K562 (cell line): ENCODE measurements at regions not wholly inside any gene's neighbourhood (a gene's known extent, or its start where the extent isn't known, plus 50 kb on each side); places are given as distances from the start of the nearest gene placed in this dataset.

Experiments used
- ATAC-seq: fragments of 200-7000 bp; cut with Tn5 transposase; 3 replicates; pipeline ENCODE4 v1.9.1; 2020; ENCODE audit warnings: moderate library complexity
- BruUV-seq: library from RNA; stranded (reverse); fragments of 400-500 nt; replicated peaks from 2 replicates; lab custom pipeline; 2021; lab: Mats Ljungman, UMichigan
- CTCF ChIA-PET: fragments of 300-600 bp; formaldehyde crosslinking; extraction: SDS; loops from one replicate; lab custom pipeline; 2021; ENCODE audit warnings: low intra/inter-chr PET ratio; lab: Yijun Ruan, JAX
- POLR2A ChIA-PET: fragments of 300-600, 350-650 bp; sonication (Branson Sonifier 250); formaldehyde crosslinking; extraction: SDS; loops from one replicate; lab custom pipeline; 2021; ENCODE audit warnings: antibody characterized with exemption, inconsistent platforms; lab: Yijun Ruan, JAX
- DNase-seq, 4 experiments: peaks; one replicate each; pipeline versions ENCODE4 v3.0.0 to v3.0.0-alpha.2; 2011 to 2018; ENCODE audit warnings: low spot score in 3 of 4, mixed read lengths in 3 of 4; ENCODE audit errors: extremely low read depth in 1 of 4
- FAIRE-seq: peaks from 2 replicates; lab custom pipeline; 2011; peaks lifted over from hg19 to GRCh38; lab: Jason Lieb, UNC
- H2AFZ ChIP-seq: 2 replicates; pipeline ENCODE4 v1.6.0; 2011; ENCODE audit warnings: low read depth, low read length, control low read depth, inconsistent platforms
- H3K27ac ChIP-seq: fragments of 200-600 bp; 3 replicates; pipeline ENCODE4 v1.8.0; 2011; ENCODE audit warnings: low read depth, mild to moderate bottlenecking, control low read depth, inconsistent platforms, low read length, moderate library complexity, mixed read lengths; ENCODE audit errors: extremely low read depth
- H3K27me3 ChIP-seq, 2 experiments: fragments of 300-600 bp in 1 of 2; 2 replicates in 1 of 2; 3 replicates in 1 of 2; pipeline versions ENCODE4 v1.6.0 to v1.8.0; 2011; ENCODE audit warnings: inconsistent platforms in 2 of 2, low read length in 2 of 2, mild to moderate bottlenecking in 1 of 2, mixed read lengths in 1 of 2, moderate library complexity in 1 of 2; ENCODE audit not compliant: control insufficient read depth in 2 of 2, insufficient read depth in 2 of 2
- H3K36me3 ChIP-seq: fragments of 300-600 bp; 3 replicates; pipeline ENCODE4 v1.8.0; 2011; ENCODE audit warnings: mild to moderate bottlenecking, low read length, inconsistent platforms; ENCODE audit not compliant: control insufficient read depth, insufficient read depth
- H3K4me1 ChIP-seq, 2 experiments: fragments of 200-600 bp in 1 of 2; replicated peaks in 1 of 2; 2 replicates in 1 of 2; 3 replicates in 1 of 2; pipeline versions ENCODE4 v1.5.1 to v1.8.0; 2011; ENCODE audit warnings: inconsistent platforms in 2 of 2, low read length in 2 of 2, mild to moderate bottlenecking in 1 of 2, mixed read lengths in 1 of 2, moderate library complexity in 1 of 2; ENCODE audit not compliant: control insufficient read depth in 2 of 2, insufficient read depth in 2 of 2
- H3K4me2 ChIP-seq: 2 replicates; pipeline ENCODE4 v1.6.1; 2011; ENCODE audit warnings: low read length, control low read depth, inconsistent platforms, mixed read lengths; ENCODE audit not compliant: insufficient read depth
- H3K4me3 ChIP-seq: fragments of 200-600 bp; sonication (generic), shearing (Covaris generic); 2 replicates; pipeline ENCODE4 v1.5.1; 2016; ENCODE audit warnings: control low read depth, inconsistent platforms
- H3K79me2 ChIP-seq: fragments of 200-600 bp; 3 replicates; pipeline ENCODE4 v1.8.0; 2011; ENCODE audit warnings: low read length, inconsistent platforms; ENCODE audit not compliant: control insufficient read depth, insufficient read depth
- H3K9ac ChIP-seq, 2 experiments: 2 replicates each; pipeline versions ENCODE4 v1.6.0 to v1.6.1; 2011; ENCODE audit warnings: low read depth in 2 of 2, low read length in 2 of 2, control low read depth in 1 of 2, inconsistent platforms in 1 of 2, mild to moderate bottlenecking in 1 of 2, mixed read lengths in 1 of 2; ENCODE audit not compliant: insufficient read depth in 1 of 2
- H3K9me1 ChIP-seq: one replicate; pipeline ENCODE4 v1.6.0; 2011; ENCODE audit warnings: inconsistent platforms, mild to moderate bottlenecking, low read length, moderate library complexity; ENCODE audit not compliant: control insufficient read depth, insufficient read depth
- H3K9me3 ChIP-seq: replicated peaks from 2 replicates; pipeline ENCODE4 v1.5.1; 2011; ENCODE audit warnings: low read depth, low read length, inconsistent platforms; ENCODE audit not compliant: control insufficient read depth, insufficient read depth
- H4K20me1 ChIP-seq: replicated peaks from 2 replicates; pipeline ENCODE4 v1.6.1; 2011; ENCODE audit warnings: low read length, inconsistent platforms, mixed read lengths; ENCODE audit not compliant: control insufficient read depth, insufficient read depth
- CBFA2T3 ChIP-seq: fragments of 450-650 bp; IDR thresholded peaks from 2 replicates; pipeline ENCODE4 v1.6.1; 2017
- CTBP1 ChIP-seq: fragments of 450-650 bp; IDR thresholded peaks from 2 replicates; pipeline ENCODE4 v1.6.1; 2016; ENCODE audit warnings: borderline replicate concordance
- FOXA3 ChIP-seq, 2 experiments: fragments of 450-650 bp in 1 of 2; sonication (generic) in 1 of 2; formaldehyde crosslinking; IDR thresholded peaks in 1 of 2; conservative IDR thresholded peaks in 1 of 2; 2 replicates each; pipeline versions ENCODE4 v1.4.0 to v1.8.0; 2020 to 2022; ENCODE audit warnings: mild to moderate bottlenecking in 2 of 2, missing genetic modification reagents in 1 of 2
- GTF2E2 ChIP-seq: fragments of 200-800 bp; sonication (Bioruptor generic); IDR thresholded peaks from 2 replicates; pipeline ENCODE4 v1.6.1; 2016; ENCODE audit warnings: missing genetic modification characterization, missing compliant biosample characterization
- KDM5B ChIP-seq: fragments of 200-600 bp; sonication (generic); IDR thresholded peaks from 2 replicates; pipeline ENCODE4 v1.6.1; 2012; ENCODE audit warnings: low read depth, mild to moderate bottlenecking, moderate library complexity, low read length, control low read depth, inconsistent platforms; ENCODE audit not compliant: insufficient replicate concordance
- NFXL1 ChIP-seq: fragments of 450-650 bp; formaldehyde crosslinking; IDR thresholded peaks from 2 replicates; pipeline ENCODE4 v1.4.0; 2021; ENCODE audit warnings: mild to moderate bottlenecking
- RBM25 ChIP-seq: fragments of 200-400 bp; formaldehyde crosslinking; IDR thresholded peaks from 2 replicates; pipeline ENCODE4 v1.6.1; 2018; ENCODE audit warnings: low read length, low read depth, moderate library complexity; ENCODE audit not compliant: severe bottlenecking
- TAF7 ChIP-seq: fragments of 450-650 bp; IDR thresholded peaks from 2 replicates; pipeline ENCODE4 v1.6.1; 2016; ENCODE audit warnings: missing genetic modification characterization, missing compliant biosample characterization
- TBP ChIP-seq: optimal IDR thresholded peaks from 2 replicates; pipeline ENCODE3; 2011; ENCODE audit warnings: low read depth, low read length, improper control_type of control experiment
- WGBS: fragments of 100-300 bp; shearing (Covaris generic); methylation state at CpG from one replicate; pipeline ENCODE4 v1.1.6; 2016; ENCODE audit warnings: low coverage, mixed read lengths; ENCODE audit not compliant: insufficient coverage; ENCODE audit errors: missing lambda C conversion rate; 5-methylcytosine and 5-hydroxymethylcytosine counted together
- in situ Hi-C: fragments of 300-500 bp; cut with MboI; formaldehyde crosslinking; loops from 4 replicates; pipeline ENCODE4 v1.15.0; 2018; ENCODE audit warnings: inconsistent platforms, mixed read lengths
- intact Hi-C: fragments of 100-400 bp; cut with micrococcal nuclease; formaldehyde crosslinking; loops from 2 replicates; pipeline ENCODE4 v1.14.2; 2022
- TF ChIP-seq, protein P1 (sequence below): fragments of 150-350 bp; IDR thresholded peaks from 2 replicates; pipeline ENCODE4 v1.6.1; 2014; ENCODE audit warnings: low read depth, mild to moderate bottlenecking, low read length, borderline replicate concordance
- TF ChIP-seq, protein P2 (sequence below): sonication (generic); IDR thresholded peaks from 2 replicates; pipeline ENCODE4 v1.6.1; 2016
- TF ChIP-seq, protein P3 (sequence below): fragments of 250-450 bp; sonication (Bioruptor Pico); IDR thresholded peaks from 2 replicates; pipeline ENCODE4 v1.4.0; 2020; ENCODE audit warnings: mild to moderate bottlenecking, moderate library complexity, borderline replicate concordance
- TF ChIP-seq, protein P4 (sequence below): fragments of 250-450 bp; sonication (Bioruptor Pico); IDR thresholded peaks from 2 replicates; pipeline ENCODE4 v1.4.0; 2020
- TF ChIP-seq, protein P5 (sequence below): fragments of 450-650 bp; formaldehyde crosslinking; IDR thresholded peaks from 2 replicates; pipeline ENCODE4 v1.4.0; 2020; ENCODE audit warnings: mild to moderate bottlenecking, moderate library complexity

DNA sequence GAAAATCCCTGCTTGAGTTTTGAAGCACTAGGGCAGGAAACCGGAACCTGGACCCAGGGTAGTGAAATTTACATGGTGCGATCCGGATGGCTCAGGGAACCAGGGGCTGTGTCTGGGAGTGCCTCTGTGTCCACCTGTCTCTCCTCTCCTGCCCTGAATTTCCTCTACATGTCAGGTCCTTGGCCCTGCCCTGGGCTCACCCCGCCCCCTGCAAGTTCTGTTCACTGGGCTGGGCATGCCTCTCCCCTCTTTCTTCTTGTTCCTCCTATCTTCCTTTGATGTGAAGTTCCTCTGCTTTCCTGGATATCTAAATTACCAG lies 435.9 kb upstream of the RBMS3 start:
- POLR2A ChIA-PET = interaction anchor here (0.6 kb wide), 1 partner anchor 476 kb away, joined by 3 read pairs; no protein-coding TSS in a partner anchor
- Histone ChIP-seq H3K9me3 (no peaks in the 10 kb centered on the region), H3K79me2 (no peaks in the 10 kb centered on the region), H3K4me1 (no peaks in the 10 kb centered on the region), H3K4me3 (no peak overlapping the region), H4K20me1 (no peaks in the 10 kb centered on the region), H3K9me1 (no peaks in the 10 kb centered on the region), H3K4me2 (no peak overlapping the region), H2AFZ (no peak overlapping the region), H3K36me3 (no peaks in the 10 kb centered on the region), H3K9ac (no peak overlapping the region), H3K27me3 (no peaks in the 10 kb centered on the region), H3K27ac (no peak overlapping the region)
- CTCF ChIA-PET = no interaction called here
- FAIRE-seq = no peak
- no TSS peak for BruUV-seq
- ATAC-seq = no peak
- DNase-seq = no peak
- intact Hi-C loops (no loop called here), in situ Hi-C loops (no loop called here)
- WGBS = 0% methylated on average over 4 of the region's 4 CpGs
- TF ChIP-seq CTBP1 = no peak
- TF ChIP-seq, protein P1, sequence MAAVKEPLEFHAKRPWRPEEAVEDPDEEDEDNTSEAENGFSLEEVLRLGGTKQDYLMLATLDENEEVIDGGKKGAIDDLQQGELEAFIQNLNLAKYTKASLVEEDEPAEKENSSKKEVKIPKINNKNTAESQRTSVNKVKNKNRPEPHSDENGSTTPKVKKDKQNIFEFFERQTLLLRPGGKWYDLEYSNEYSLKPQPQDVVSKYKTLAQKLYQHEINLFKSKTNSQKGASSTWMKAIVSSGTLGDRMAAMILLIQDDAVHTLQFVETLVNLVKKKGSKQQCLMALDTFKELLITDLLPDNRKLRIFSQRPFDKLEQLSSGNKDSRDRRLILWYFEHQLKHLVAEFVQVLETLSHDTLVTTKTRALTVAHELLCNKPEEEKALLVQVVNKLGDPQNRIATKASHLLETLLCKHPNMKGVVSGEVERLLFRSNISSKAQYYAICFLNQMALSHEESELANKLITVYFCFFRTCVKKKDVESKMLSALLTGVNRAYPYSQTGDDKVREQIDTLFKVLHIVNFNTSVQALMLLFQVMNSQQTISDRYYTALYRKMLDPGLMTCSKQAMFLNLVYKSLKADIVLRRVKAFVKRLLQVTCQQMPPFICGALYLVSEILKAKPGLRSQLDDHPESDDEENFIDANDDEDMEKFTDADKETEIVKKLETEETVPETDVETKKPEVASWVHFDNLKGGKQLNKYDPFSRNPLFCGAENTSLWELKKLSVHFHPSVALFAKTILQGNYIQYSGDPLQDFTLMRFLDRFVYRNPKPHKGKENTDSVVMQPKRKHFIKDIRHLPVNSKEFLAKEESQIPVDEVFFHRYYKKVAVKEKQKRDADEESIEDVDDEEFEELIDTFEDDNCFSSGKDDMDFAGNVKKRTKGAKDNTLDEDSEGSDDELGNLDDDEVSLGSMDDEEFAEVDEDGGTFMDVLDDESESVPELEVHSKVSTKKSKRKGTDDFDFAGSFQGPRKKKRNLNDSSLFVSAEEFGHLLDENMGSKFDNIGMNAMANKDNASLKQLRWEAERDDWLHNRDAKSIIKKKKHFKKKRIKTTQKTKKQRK = no peak
- no peak for TF ChIP-seq RBM25
- TF ChIP-seq NFXL1 (CRISPR knock-in tag) = no peak
- no peak for TF ChIP-seq TAF7 (tag)
- no peak for TF ChIP-seq KDM5B
- TF ChIP-seq, protein P2, sequence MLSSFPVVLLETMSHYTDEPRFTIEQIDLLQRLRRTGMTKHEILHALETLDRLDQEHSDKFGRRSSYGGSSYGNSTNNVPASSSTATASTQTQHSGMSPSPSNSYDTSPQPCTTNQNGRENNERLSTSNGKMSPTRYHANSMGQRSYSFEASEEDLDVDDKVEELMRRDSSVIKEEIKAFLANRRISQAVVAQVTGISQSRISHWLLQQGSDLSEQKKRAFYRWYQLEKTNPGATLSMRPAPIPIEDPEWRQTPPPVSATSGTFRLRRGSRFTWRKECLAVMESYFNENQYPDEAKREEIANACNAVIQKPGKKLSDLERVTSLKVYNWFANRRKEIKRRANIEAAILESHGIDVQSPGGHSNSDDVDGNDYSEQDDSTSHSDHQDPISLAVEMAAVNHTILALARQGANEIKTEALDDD = no peak
- TF ChIP-seq, protein P3, sequence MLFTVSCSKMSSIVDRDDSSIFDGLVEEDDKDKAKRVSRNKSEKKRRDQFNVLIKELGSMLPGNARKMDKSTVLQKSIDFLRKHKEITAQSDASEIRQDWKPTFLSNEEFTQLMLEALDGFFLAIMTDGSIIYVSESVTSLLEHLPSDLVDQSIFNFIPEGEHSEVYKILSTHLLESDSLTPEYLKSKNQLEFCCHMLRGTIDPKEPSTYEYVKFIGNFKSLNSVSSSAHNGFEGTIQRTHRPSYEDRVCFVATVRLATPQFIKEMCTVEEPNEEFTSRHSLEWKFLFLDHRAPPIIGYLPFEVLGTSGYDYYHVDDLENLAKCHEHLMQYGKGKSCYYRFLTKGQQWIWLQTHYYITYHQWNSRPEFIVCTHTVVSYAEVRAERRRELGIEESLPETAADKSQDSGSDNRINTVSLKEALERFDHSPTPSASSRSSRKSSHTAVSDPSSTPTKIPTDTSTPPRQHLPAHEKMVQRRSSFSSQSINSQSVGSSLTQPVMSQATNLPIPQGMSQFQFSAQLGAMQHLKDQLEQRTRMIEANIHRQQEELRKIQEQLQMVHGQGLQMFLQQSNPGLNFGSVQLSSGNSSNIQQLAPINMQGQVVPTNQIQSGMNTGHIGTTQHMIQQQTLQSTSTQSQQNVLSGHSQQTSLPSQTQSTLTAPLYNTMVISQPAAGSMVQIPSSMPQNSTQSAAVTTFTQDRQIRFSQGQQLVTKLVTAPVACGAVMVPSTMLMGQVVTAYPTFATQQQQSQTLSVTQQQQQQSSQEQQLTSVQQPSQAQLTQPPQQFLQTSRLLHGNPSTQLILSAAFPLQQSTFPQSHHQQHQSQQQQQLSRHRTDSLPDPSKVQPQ (CRISPR knock-in tag) = no peak
- no peak for TF ChIP-seq FOXA3 (CRISPR knock-in tag; conservative IDR thresholded peaks at IDR 0.05 in 1 of 2, IDR thresholded peaks at IDR 0.05 in 1 of 2)
- TF ChIP-seq, protein P4, sequence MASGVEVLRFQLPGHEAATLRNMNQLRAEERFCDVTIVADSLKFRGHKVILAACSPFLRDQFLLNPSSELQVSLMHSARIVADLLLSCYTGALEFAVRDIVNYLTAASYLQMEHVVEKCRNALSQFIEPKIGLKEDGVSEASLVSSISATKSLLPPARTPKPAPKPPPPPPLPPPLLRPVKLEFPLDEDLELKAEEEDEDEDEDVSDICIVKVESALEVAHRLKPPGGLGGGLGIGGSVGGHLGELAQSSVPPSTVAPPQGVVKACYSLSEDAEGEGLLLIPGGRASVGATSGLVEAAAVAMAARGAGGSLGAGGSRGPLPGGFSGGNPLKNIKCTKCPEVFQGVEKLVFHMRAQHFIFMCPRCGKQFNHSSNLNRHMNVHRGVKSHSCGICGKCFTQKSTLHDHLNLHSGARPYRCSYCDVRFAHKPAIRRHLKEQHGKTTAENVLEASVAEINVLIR = no peak
- TF ChIP-seq TBP = no peak
- TF ChIP-seq GTF2E2 (tag) = no peak
- no peak for TF ChIP-seq CBFA2T3
- TF ChIP-seq, protein P5, sequence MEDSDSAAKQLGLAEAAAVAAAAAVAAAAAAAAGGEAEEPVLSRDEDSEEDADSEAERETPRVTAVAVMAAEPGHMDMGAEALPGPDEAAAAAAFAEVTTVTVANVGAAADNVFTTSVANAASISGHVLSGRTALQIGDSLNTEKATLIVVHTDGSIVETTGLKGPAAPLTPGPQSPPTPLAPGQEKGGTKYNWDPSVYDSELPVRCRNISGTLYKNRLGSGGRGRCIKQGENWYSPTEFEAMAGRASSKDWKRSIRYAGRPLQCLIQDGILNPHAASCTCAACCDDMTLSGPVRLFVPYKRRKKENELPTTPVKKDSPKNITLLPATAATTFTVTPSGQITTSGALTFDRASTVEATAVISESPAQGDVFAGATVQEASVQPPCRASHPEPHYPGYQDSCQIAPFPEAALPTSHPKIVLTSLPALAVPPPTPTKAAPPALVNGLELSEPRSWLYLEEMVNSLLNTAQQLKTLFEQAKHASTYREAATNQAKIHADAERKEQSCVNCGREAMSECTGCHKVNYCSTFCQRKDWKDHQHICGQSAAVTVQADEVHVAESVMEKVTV (CRISPR knock-in tag) = no peak
